ENCODE measurements at regions not wholly inside any gene's neighbourhood (a gene's known extent, or its start where the extent isn't known, plus 50 kb on each side); places are given as distances from the start of the nearest gene placed in this dataset.

DNA sequence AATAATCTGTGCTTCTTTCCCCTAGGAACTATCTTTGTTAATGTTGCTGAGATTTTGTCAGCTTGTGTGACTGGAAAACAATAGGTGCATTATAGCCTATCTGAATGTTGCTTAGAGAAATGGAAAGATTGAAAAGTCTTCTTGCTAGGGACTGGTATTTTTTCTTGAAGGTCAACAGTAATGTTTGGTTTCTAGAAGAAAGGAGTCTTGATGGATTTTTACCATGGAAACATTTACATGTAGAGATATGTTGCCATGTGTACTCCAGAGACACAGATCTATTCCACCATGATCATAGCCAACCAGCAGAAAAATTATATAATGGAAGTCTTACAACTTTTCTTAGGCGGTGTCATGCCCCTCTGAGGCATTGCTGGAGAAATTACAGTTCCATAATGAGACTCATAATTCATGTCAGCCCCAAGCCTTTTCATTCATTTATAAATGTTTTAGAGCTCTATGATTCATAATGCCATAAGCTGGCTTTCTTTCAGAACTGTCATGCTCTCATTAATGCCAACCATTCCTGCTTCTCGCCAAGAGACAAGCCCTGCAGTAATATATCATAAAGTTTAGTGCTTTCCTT, 175.1 kb upstream of the PTPRZ1 start:
- no peaks in the 10 kb centered on the region for H3K9me3 ChIP-seq (ENCODE audit: control insufficient read depth in 1 of 2, insufficient read depth in 1 of 2, low read depth in 1 of 2, low read length in 2 of 2)
- H3K79me2 ChIP-seq (ENCODE audit: insufficient read depth, low read length): no peaks in the 10 kb centered on the region
- ATAC-seq: no peak
- H3K36me3 ChIP-seq (ENCODE audit: control insufficient read depth in 1 of 2, insufficient read depth in 2 of 2, low read length in 2 of 2): no peaks in the 10 kb centered on the region
- no peak overlapping the region for H3K9ac ChIP-seq (ENCODE audit: low read length)
- BruUV-seq (replicated peaks): no TSS peak
- CTCF ChIA-PET: no interaction called here
- H3K4me2 ChIP-seq (ENCODE audit: low read length): no peak overlapping the region
- TF ChIP-seq ELF1 (IDR thresholded peaks at IDR 0.05; ENCODE audit: borderline replicate concordance, low read depth): no peak
- TF ChIP-seq JUND (IDR thresholded peaks at IDR 0.05): no peak
- TF ChIP-seq POLR2AphosphoS5 (IDR thresholded peaks at IDR 0.05; ENCODE audit: low read depth, low read length): no peak
- no peak for TF ChIP-seq ZFX (IDR thresholded peaks at IDR 0.05)
- TF ChIP-seq RAD21 (IDR thresholded peaks at IDR 0.05; ENCODE audit: low read depth): no peak
- TF ChIP-seq YY1 (IDR thresholded peaks at IDR 0.05; ENCODE audit: extremely low read depth, insufficient replicate concordance, low read depth, low read length): no peak
- TF ChIP-seq, protein P1, sequence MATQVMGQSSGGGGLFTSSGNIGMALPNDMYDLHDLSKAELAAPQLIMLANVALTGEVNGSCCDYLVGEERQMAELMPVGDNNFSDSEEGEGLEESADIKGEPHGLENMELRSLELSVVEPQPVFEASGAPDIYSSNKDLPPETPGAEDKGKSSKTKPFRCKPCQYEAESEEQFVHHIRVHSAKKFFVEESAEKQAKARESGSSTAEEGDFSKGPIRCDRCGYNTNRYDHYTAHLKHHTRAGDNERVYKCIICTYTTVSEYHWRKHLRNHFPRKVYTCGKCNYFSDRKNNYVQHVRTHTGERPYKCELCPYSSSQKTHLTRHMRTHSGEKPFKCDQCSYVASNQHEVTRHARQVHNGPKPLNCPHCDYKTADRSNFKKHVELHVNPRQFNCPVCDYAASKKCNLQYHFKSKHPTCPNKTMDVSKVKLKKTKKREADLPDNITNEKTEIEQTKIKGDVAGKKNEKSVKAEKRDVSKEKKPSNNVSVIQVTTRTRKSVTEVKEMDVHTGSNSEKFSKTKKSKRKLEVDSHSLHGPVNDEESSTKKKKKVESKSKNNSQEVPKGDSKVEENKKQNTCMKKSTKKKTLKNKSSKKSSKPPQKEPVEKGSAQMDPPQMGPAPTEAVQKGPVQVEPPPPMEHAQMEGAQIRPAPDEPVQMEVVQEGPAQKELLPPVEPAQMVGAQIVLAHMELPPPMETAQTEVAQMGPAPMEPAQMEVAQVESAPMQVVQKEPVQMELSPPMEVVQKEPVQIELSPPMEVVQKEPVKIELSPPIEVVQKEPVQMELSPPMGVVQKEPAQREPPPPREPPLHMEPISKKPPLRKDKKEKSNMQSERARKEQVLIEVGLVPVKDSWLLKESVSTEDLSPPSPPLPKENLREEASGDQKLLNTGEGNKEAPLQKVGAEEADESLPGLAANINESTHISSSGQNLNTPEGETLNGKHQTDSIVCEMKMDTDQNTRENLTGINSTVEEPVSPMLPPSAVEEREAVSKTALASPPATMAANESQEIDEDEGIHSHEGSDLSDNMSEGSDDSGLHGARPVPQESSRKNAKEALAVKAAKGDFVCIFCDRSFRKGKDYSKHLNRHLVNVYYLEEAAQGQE (IDR thresholded peaks at IDR 0.05; ENCODE audit: low read depth): no peak
- no peak for TF ChIP-seq CBX3 (IDR thresholded peaks at IDR 0.05; ENCODE audit: low read depth)
- no peak for TF ChIP-seq EZH2phosphoT487 (IDR thresholded peaks at IDR 0.05; ENCODE audit: borderline replicate concordance)
- no peak for TF ChIP-seq SRF (IDR thresholded peaks at IDR 0.05; ENCODE audit: low read depth)
- intact Hi-C loops (cut with micrococcal nuclease): no loop called here
- DNase-seq (ENCODE audit: low read depth, low spot score): no peak
- no peaks in the 10 kb centered on the region for H3K4me1 ChIP-seq (ENCODE audit: control insufficient read depth in 1 of 2, insufficient read depth in 2 of 2, low read length in 2 of 2)
- H4K20me1 ChIP-seq (ENCODE audit: insufficient read depth): no peaks in the 10 kb centered on the region
- POLR2A ChIA-PET: no interaction called here
- no peak overlapping the region for H3K27ac ChIP-seq (ENCODE audit: low read depth, low read length)
- no peaks in the 10 kb centered on the region for H3K27me3 ChIP-seq (ENCODE audit: insufficient read depth, low read length)
- RAD21 ChIA-PET (ENCODE audit: low non-redundant PET in 1 of 2, low total read pairs in 2 of 2, uncharacterized antibody in 2 of 2, unreplicated experiment in 2 of 2): no interaction called here
- H3K4me3 ChIP-seq (replicated peaks in 1 of 2; ENCODE audit: low read depth in 1 of 2, low read length in 2 of 2): no peak overlapping the region
- no peaks in the 10 kb centered on the region for H3K9me2 ChIP-seq (ENCODE audit: insufficient read depth)
- peak overlapping the region; percentile 38 for H2AFZ ChIP-seq (ENCODE audit: low read depth, low read length, poor library complexity, severe bottlenecking)
